Stimulated activated naive CD8-positive, alpha-beta T cell treated with anti-CD3 and anti-CD28 coated beads, Interleukin-15, Interleukin-2, amounts not matched to agents 100 ng/mL and 50 ng/mL, for 24 hours (primary cell): ENCODE measurements at regions not wholly inside any gene's neighbourhood (a gene's known extent, or its start where the extent isn't known, plus 50 kb on each side); places are given as distances from the start of the nearest gene placed in this dataset.
"Not testable (repeated sequence)": the region's sequence is repeated elsewhere in the genome, so short reads cannot be mapped to it uniquely, and the experiment has no call there.

Experiments used
- H3K27ac Mint-ChIP-seq: one replicate; pipeline ENCODE4 v1.8.0; 2021; ENCODE audit warnings: mild to moderate bottlenecking, mixed read lengths
- H3K27me3 Mint-ChIP-seq: one replicate; pipeline ENCODE4 v1.8.0; 2021; ENCODE audit warnings: mixed read lengths
- H3K36me3 Mint-ChIP-seq: one replicate; pipeline ENCODE4 v1.8.0; 2021; ENCODE audit warnings: low read depth, mixed read lengths
- H3K4me1 Mint-ChIP-seq: one replicate; pipeline ENCODE4 v1.8.0; 2021; ENCODE audit warnings: low read depth, mixed read lengths
- H3K4me3 Mint-ChIP-seq: one replicate; pipeline ENCODE4 v1.8.0; 2021; ENCODE audit warnings: mild to moderate bottlenecking, mixed read lengths
- H3K9me3 Mint-ChIP-seq: one replicate; pipeline ENCODE4 v1.8.0; 2021; ENCODE audit warnings: mixed read lengths

- Mint-ChIP-seq H3K27me3 (no peaks in the 10 kb centered on the region), H3K27ac (no peak overlapping the region), H3K4me3 (no peak overlapping the region), H3K9me3 (no peaks in the 10 kb centered on the region), H3K4me1 (no peaks in the 10 kb centered on the region), H3K36me3 (no peaks in the 10 kb centered on the region)
Observed at GRCh38 chr4:9679704-9680478, 101.5 kb upstream of the DRD5 start.

DNA sequence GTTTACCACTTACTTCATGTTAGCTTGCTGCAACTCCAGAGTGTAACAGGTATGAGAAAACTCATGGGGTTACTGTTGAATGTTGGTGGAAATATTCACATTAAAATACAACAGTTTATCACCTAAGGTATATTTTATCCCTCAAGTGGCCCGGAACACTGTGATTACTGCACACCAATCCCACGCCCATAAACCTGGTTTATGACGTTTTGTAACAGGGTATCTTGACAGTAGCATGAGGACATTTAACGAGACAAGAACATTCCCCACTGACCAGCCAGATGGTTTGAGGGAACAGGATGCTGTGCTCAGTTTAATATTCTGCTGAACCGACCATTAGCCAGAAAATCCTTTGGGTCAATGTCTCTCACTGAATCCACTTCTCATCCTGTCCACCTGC, 98.3 kb upstream of the DRD5 start:
- H3K27ac Mint-ChIP-seq, H3K27me3 Mint-ChIP-seq, H3K9me3 Mint-ChIP-seq, H3K36me3 Mint-ChIP-seq, H3K4me1 Mint-ChIP-seq, H3K4me3 Mint-ChIP-seq: not testable (repeated sequence)

DNA sequence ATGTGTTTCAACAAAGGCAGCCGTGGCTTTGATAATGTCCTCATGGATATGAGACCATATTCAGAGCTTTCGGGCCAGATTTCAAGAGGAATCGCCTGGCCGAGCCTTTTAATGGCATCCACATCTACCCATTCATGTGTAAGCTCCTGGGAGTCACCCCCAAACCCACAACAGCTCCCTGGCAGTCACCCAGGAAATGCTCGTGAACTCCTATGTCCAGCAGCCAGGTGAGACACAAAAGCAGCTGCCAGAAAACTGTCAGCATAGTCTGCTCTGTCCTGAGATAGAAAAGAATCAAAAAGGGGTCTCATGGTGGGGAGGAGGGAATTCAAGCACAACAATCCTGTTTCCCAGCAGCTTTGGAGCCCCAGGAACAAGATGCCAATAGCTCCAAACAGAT, 96.4 kb upstream of the DRD5 start:
- not testable (repeated sequence) for H3K4me1 Mint-ChIP-seq, H3K36me3 Mint-ChIP-seq, H3K27me3 Mint-ChIP-seq, H3K27ac Mint-ChIP-seq, H3K4me3 Mint-ChIP-seq, H3K9me3 Mint-ChIP-seq

DNA sequence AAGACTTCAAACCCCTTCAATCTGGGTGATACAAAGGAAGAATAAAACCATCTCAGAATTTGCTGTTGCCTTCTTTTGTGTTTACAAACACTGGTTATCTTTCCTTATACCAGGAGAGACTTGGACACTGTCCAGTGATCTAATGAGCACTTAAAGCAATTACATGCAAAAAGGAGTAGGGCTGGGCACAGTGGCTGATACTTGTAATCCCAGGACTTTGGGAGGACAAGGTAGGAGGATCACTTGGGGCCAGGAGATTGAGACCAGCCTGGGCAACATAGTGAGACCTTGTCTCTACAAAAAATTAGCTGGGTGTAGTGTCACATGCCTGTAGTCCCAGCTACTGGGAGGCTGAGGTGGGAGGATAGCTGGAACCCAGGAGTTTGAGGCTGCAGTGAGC, 95.7 kb upstream of the DRD5 start:
- Mint-ChIP-seq H3K9me3 (no peaks in the 10 kb centered on the region), H3K27ac (no peak overlapping the region), H3K36me3 (no peaks in the 10 kb centered on the region), H3K27me3 (no peaks in the 10 kb centered on the region), H3K4me1 (no peaks in the 10 kb centered on the region), H3K4me3 (no peak overlapping the region)

GRCh38 chr4:9690636-9691237, 90.7 kb upstream of the DRD5 start:
- H3K36me3 Mint-ChIP-seq, H3K27me3 Mint-ChIP-seq, H3K9me3 Mint-ChIP-seq, H3K27ac Mint-ChIP-seq: not testable (repeated sequence)
- Mint-ChIP-seq H3K4me1 (peaks cover 21% of the 10 kb centered on the region), H3K4me3 (peak overlapping the region; percentile 74)

- Mint-ChIP-seq H3K36me3 (no peaks in the 10 kb centered on the region), H3K27me3 (no peaks in the 10 kb centered on the region), H3K9me3 (no peaks in the 10 kb centered on the region), H3K4me3 (peak overlapping the region; percentile 74), H3K27ac (no peak overlapping the region), H3K4me1 (peaks cover 21% of the 10 kb centered on the region)
Observed at GRCh38 chr4:9691238-9692065, 90.0 kb upstream of the DRD5 start.

DNA sequence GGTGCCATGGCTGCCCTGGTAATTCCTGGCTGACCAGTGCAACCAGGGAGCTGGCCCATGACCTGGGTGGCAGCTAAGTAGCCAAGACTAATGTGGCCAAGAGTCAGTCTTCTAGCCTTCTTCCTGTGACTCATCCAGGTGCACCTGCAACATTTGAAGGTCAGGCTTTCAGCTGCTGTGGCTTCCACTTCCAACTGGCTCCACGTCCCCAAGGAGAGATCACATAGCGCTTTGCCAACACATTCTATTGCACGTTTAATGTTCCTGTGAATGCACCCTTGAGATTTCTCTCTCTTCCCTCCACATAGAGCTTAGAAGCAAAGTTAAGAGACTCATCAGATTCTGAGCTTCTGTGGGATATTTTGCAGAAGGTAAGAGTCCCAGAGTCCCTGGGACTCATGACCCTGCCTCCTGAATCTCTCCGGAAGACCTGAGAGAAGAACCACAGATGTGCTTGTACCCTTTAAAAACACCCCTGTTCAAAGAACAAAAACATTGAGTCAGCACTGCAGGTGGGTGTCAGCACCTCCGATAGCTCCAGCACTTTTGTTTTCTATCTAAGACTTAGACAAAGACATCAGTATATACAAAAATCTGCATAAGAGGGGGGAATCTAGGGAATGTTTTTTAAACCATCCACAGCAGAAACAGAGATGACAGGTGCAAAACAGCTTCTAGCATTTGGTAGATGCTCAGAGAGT, 88.5 kb upstream of the DRD5 start:
- H3K27ac Mint-ChIP-seq, H3K9me3 Mint-ChIP-seq, H3K36me3 Mint-ChIP-seq, H3K4me3 Mint-ChIP-seq, H3K27me3 Mint-ChIP-seq: not testable (repeated sequence)
- peaks cover 21% of the 10 kb centered on the region for H3K4me1 Mint-ChIP-seq

DNA sequence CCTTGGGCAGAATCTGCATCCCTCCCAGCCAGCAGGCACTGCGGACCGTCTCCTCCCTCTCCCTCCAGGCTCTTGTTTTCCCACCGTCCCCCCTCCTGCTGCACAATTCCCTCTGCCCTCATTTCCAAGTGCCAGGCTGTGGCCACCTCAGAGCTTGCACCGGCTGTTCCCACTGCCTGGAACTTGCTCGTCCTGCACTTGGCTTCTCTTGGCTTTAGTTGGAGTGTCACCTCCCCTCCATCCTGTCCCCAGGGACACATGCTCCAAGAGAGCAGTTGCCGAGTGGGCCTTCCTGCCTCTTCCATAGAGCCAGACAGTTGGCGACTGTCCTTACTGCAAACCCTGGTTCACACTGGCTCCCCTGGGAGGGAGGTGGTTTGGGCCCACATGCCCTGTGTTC, 87.0 kb upstream of the DRD5 start:
- not testable (repeated sequence) for H3K36me3 Mint-ChIP-seq, H3K9me3 Mint-ChIP-seq, H3K4me3 Mint-ChIP-seq, H3K27ac Mint-ChIP-seq, H3K27me3 Mint-ChIP-seq
- H3K4me1 Mint-ChIP-seq = peaks cover 21% of the 10 kb centered on the region

GRCh38 chr4:9695994-9696393, 85.4 kb upstream of the DRD5 start:
- H3K4me3 Mint-ChIP-seq, H3K27me3 Mint-ChIP-seq, H3K9me3 Mint-ChIP-seq, H3K36me3 Mint-ChIP-seq, H3K27ac Mint-ChIP-seq: not testable (repeated sequence)
- peaks cover 18% of the 10 kb centered on the region for H3K4me1 Mint-ChIP-seq

GRCh38 chr4:9696561-9696960, 84.9 kb upstream of the DRD5 start:
- H3K27ac Mint-ChIP-seq, H3K36me3 Mint-ChIP-seq, H3K9me3 Mint-ChIP-seq, H3K27me3 Mint-ChIP-seq, H3K4me3 Mint-ChIP-seq: not testable (repeated sequence)
- H3K4me1 Mint-ChIP-seq = peaks cover 17% of the 10 kb centered on the region

- not testable (repeated sequence) for H3K4me3 Mint-ChIP-seq, H3K27me3 Mint-ChIP-seq, H3K27ac Mint-ChIP-seq, H3K36me3 Mint-ChIP-seq, H3K9me3 Mint-ChIP-seq
- peaks cover 12% of the 10 kb centered on the region for H3K4me1 Mint-ChIP-seq
Observed at GRCh38 chr4:9702019-9702418, 79.4 kb upstream of the DRD5 start.

DNA sequence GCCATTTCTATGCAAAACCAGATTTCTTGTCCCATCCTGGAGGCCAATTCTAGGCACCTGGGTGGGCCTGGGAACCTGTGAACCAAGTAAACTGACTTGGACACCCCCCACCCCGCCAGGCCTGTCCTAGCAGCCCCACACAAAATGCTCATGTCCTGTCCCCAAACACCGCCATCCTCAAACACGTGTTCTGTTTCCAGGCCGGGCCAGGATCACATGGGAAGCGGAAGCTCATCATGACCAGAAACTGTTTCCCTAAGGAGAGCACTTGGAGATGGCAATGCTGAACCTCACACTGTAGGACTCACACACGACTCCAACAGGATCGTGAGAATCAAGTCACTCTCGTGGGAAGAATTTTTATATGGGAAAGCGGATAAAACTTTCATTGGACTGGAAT, 78.7 kb upstream of the DRD5 start:
- H3K27ac Mint-ChIP-seq, H3K36me3 Mint-ChIP-seq, H3K27me3 Mint-ChIP-seq, H3K9me3 Mint-ChIP-seq, H3K4me3 Mint-ChIP-seq: not testable (repeated sequence)
- peaks cover 12% of the 10 kb centered on the region for H3K4me1 Mint-ChIP-seq

DNA sequence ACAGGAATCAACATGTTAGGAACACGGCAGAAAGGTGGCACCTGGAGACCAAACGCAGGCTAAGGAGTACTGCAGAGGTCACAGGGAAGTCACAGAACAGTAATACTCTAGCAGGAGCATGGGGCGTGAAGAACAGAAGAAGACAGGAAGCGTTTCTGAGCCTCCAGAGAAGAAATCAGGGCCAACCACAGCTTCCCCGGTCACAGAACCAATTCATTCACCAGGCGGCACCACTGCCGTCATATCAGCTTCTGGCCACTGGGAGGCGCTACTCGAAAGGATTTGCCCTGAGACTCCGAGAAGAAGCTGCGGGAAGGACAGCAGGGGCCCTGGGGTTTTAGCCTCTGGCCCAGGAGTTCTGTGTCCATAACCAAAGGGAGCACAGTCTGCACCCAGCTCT, 78.0 kb upstream of the DRD5 start:
- Mint-ChIP-seq H3K4me1 (peaks cover 12% of the 10 kb centered on the region), H3K36me3 (no peaks in the 10 kb centered on the region), H3K4me3 (no peak overlapping the region), H3K27ac (no peak overlapping the region), H3K9me3 (no peaks in the 10 kb centered on the region), H3K27me3 (no peaks in the 10 kb centered on the region)

GRCh38 chr4:9704126-9704525, 77.3 kb upstream of the DRD5 start:
- not testable (repeated sequence) for H3K27me3 Mint-ChIP-seq, H3K36me3 Mint-ChIP-seq, H3K9me3 Mint-ChIP-seq, H3K4me3 Mint-ChIP-seq, H3K27ac Mint-ChIP-seq
- H3K4me1 Mint-ChIP-seq = peaks cover 12% of the 10 kb centered on the region
